NCI-H1694 (cell line): ENCODE measurements at regions not wholly inside any gene's neighbourhood (a gene's known extent, or its start where the extent isn't known, plus 50 kb on each side); places are given as distances from the start of the nearest gene placed in this dataset.

Experiments used
- DNase-seq: peaks from one replicate; lab custom pipeline; 2025; lab: John Stamatoyannopoulos, UW

GRCh38 chr5:66469684-66470083, 126.5 kb upstream of the MAST4 start:
- DNase-seq = no peak

GRCh38 chr5:66472010-66472409, 124.2 kb upstream of the MAST4 start:
- no peak for DNase-seq

DNA sequence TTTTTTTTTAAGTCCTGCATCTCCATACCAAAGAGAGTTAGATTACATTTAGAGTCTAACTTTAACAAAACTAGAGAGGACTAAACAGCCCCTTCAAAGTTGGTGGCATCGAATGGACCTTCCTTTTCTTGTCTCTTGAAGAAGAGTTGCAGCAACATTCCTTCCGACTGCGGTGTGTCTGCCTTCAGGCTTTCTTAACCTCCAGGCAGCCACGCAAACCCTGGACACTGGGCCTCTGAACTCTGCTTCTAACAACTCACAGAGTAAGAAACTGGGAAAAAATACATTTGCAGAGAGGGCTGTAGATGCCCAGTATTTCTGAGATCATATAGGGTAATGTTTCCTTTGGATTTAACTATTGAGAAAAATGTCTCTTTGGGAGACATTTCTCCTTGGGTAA, 120.5 kb upstream of the MAST4 start:
- no peak for DNase-seq

GRCh38 chr5:66477596-66477995, 118.6 kb upstream of the MAST4 start:
- no peak for DNase-seq

DNA sequence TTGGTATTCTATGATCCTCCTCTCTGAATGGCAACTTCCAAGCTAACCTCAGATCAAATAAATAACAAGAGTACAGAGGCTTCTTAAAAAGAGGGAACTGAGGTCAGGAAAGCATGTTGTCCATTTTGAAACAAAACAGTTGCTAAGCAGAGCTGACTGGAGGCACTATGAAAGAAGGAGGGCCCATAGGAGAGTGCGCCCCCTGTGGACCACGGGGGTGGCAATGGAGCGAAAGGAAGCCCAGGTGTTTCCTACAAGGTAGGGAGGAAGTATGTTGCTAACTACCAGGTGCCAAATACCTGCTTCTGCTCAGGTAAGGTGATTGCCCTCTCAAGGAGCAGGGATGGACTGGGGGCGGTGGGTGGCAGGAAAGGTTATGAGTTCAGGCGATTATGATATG, 101.8 kb upstream of the MAST4 start:
- DNase-seq = no peak

DNA sequence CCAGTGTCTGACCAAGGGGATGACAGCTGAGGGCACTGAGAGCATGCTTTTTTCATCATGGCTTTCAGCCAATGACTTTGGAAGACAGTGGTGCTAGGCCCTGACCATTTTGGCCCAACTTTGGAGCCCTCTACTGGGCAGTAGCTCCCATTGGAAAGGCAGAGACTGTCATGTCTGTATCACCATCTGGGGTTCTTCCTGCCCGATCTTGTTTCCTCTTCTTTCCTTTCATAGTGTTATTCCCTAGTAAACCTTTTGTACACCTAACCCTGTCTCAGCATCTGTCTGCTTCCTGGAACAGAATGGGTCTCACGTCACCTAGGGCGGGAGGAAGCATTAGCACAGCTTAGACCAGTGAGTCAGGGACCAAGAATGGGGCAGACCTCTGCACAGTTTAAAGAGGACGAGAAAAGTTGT, 97.4 kb upstream of the MAST4 start:
- no peak for DNase-seq

GRCh38 chr5:66503203-66503789, 92.9 kb upstream of the MAST4 start:
- no peak for DNase-seq

DNA sequence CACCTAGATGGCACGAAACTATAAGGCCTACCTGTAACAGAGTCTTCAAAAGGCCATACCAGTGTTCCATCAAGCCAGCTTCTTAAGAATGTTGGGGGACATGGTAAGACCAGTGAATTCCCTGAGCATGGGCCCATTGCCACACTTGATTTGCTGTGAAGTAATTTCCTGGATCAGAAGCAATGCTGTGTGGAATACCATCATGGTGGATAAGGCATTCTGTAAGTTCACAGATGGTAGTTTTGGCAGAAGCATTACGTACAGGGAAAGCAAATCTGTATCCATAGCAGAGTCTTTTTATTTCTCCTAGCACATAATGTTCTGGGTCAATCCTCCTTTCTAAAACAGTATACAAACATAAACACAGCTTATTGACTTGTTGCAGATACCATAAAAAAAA, 89.1 kb upstream of the MAST4 start:
- no peak for DNase-seq

- DNase-seq = no peak
These were observed 84.7 kb upstream of the MAST4 start for GRCh38 chr5:66511491-66511890.

- DNase-seq = no peak
These were observed 83.1 kb upstream of the MAST4 start for GRCh38 chr5:66513130-66513529.

- DNase-seq = no peak
These were observed 81.0 kb upstream of the MAST4 start for GRCh38 chr5:66515209-66515608.

DNA sequence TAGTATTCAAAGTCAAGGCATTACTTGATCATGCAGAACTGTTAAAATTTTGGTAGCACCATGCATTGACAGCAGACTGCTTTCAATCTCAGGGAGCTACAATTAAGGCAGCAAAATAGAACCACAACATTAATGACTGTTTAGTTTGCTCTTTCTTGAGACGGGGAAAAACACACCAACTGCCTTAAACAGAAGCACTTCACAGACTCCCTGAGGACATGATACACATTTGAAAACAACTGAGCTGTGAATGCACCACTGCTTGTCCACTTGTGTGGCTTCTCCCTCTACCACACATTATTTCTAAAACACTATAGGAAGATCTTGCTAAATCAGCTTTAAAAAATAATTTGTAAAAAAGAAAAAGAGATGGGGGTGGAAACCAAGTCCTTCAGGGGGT, 79.6 kb upstream of the MAST4 start:
- DNase-seq = no peak

GRCh38 chr5:66517351-66517750, 78.8 kb upstream of the MAST4 start:
- DNase-seq = no peak

DNA sequence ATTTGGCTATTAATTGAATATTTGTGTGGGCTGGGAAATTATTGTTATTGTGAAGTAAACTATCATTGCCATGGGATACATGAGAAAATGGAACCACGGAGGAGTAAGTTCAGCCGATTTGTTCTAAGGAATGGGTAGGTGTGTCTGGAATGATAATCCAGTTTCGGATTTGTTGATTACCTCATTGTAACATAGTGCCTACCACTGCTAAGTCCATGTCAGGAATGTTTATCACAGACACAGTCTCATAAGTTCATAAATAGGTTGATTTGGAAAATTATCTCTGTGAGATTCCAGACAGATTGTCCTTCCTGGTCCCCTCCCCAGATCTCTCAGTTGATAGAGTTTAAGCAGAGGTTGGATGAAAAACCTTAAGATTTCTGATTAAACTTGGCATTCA, 78.1 kb upstream of the MAST4 start:
- DNase-seq = no peak

DNA sequence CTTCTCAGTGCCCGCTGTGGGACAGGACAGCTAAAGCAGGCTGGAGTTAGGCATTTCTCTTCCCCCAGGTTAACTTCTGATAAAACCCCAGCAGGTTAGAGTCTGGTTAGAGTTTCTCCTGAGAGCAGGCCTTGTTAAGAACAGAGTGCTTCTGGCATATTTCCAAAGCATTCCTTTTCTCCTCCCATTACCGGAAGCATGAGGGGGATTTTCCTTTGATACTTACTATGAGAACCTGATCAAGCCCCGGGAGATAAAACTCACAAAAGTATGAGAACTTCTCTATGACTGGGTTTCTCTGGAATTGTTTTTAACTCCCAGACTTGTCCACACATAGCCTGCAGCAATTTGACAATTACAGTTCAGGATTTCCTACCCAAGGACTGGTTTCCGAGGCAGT, 77.4 kb upstream of the MAST4 start:
- DNase-seq = no peak

DNA sequence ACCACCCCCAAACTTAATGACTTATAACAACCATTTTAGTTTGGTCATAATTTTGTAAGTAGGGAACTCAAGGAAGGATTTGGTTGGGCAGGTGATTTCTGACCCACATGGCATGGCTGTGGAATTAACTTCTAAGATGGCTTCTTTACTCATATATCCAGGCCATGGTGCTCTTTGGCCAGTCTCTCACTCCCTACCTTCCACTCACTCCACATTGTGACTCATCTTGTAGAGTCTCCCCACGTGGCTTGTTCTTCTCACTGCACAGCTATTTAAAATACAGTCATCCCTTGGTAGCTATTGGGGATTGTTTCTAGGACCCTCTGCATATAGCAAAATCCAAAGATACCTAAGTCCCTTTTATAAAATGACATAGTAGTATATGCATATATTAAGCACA, 76.6 kb upstream of the MAST4 start:
- DNase-seq = no peak

- DNase-seq = no peak
These were observed 75.3 kb upstream of the MAST4 start for GRCh38 chr5:66520854-66521253.

GRCh38 chr5:66527478-66528035, 68.6 kb upstream of the MAST4 start:
- DNase-seq = no peak

DNA sequence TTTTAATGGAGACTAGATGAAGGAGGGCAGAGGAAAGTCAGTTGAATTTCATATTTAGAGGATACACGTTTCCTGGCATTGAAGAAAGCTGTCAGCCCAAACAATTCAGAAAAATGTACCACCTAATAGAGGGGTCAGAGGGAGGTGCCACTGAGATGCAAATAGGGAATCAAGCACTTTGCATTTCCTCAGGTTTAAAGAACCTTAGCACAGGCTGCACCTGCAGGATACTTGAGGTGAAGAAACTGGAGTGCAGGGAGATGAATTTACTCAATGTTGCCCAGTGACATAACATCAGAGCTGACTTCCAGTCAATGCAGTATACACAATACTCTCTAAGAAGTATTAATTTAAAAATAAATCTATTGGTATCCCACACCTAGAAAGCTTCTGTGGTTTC, 67.0 kb upstream of the MAST4 start:
- DNase-seq = no peak

DNA sequence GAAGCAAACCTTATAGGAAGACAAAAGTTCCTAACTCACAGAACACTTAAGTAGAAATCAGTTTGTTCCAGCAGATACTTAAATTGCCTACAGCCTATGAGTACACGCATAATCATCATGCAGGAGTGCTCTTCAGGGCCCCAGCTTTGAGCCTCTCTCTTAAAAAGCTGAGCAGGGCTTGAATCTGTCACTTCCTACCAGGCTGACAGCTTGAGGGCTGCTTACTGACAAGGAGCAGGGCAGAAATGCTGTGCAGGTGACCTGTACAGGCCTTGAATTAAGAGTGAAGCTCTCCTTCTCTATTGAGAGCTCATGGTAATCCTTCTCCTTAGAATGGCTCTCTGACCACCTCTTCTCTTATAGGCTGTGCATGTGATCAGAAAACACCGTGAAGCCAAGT, 66.5 kb upstream of the MAST4 start:
- no peak for DNase-seq

DNA sequence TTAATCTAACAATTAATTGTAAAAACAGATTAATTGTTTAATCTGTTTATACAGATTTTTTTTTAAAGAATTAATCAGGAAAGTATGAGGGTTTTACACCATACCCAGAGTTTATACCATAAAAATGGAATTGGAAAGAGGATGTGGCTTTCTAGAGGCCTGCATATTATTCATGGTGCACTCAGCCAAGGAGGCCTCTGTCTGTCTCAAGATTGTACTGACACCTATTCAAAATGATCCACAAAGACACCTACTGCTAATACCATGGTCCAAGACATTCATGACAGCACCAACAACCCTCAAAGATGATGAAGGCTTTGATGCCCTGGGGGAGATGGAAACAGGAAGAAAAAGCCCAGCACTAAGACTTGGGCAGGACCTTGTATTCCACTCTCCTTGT, 58.1 kb upstream of the MAST4 start:
- no peak for DNase-seq

GRCh38 chr5:66538531-66538930, 57.7 kb upstream of the MAST4 start:
- no peak for DNase-seq

DNA sequence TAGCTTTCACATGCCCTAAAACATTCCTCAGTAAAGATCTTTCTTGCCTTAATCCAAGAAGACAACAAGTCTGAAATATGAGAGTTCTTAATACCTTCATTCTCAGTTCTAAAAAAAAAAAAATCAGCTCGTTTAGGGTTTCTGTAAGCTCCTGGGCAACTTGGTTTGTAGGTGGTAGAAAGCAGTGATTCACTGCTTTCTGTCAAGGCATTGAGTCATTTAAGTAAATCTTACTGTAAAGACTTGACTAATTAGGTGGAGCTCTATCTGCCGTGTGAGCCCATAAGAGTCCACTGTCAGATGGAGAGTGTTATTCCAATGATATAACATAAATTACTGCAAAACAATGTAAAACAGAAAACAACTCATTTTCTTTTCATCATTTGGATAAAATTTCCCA, 56.1 kb upstream of the MAST4 start:
- no peak for DNase-seq

DNA sequence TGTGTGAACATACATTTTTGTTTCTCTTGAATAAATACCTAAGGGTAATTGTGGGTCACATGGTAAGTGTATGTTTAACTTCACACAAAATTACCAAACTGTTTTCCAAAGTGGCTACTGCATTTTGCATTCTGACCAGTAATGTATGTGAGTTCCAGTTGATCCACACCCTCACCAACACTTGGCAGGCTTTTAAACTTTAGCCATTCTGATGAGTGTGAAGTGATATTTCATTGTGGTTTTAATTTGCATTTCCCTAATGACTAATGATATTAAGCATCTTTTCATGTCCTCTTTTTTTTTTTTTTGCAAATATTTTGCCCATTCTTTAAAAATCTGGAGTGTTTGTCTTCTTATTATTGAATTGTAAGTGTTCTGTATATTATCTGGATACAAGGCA, 53.5 kb upstream of the MAST4 start:
- no peak for DNase-seq
